Keratinocyte (primary cell): ENCODE measurements at regions not wholly inside any gene's neighbourhood (a gene's known extent, or its start where the extent isn't known, plus 50 kb on each side); places are given as distances from the start of the nearest gene placed in this dataset.

ENCODE experiments used
- DNase-seq: peaks from one replicate; pipeline ENCODE4 v3.0.0-alpha.2; 2011; ENCODE audit warnings: low read depth, missing footprints, low spot score
- FAIRE-seq: peaks from 2 replicates; lab custom pipeline; 2011; peaks lifted over from hg19 to GRCh38; lab: Jason Lieb, UNC
- H2AFZ ChIP-seq: 2 replicates; pipeline ENCODE4 v1.6.0; 2012; ENCODE audit warnings: low read length, control low read depth, inconsistent platforms; ENCODE audit not compliant: control insufficient read depth
- H3K27ac ChIP-seq: 2 replicates; pipeline ENCODE4 v1.5.1; 2011; ENCODE audit warnings: low read length; ENCODE audit not compliant: control insufficient read depth, insufficient read depth
- H3K27me3 ChIP-seq: 3 replicates; pipeline ENCODE4 v1.6.0; 2011; ENCODE audit warnings: low read length; ENCODE audit not compliant: control insufficient read depth, insufficient read depth; ENCODE audit errors: extremely low read depth
- H3K36me3 ChIP-seq, 2 experiments: 2 replicates in 1 of 2; 3 replicates in 1 of 2; pipeline ENCODE4 v1.5.1; 2011; ENCODE audit warnings: low read length in 2 of 2, mild to moderate bottlenecking in 1 of 2; ENCODE audit not compliant: control insufficient read depth in 2 of 2, insufficient read depth in 2 of 2; ENCODE audit errors: extremely low read depth in 1 of 2
- H3K4me1 ChIP-seq: 3 replicates; pipeline ENCODE4 v1.5.1; 2011; ENCODE audit warnings: low read length; ENCODE audit not compliant: control insufficient read depth, insufficient read depth; ENCODE audit errors: extremely low read depth
- H3K4me2 ChIP-seq: 3 replicates; pipeline ENCODE4 v1.6.0; 2011; ENCODE audit warnings: low read depth, low read length; ENCODE audit not compliant: control insufficient read depth, insufficient read depth; ENCODE audit errors: extremely low read depth
- H3K4me3 ChIP-seq, 3 experiments: fragments of 200-600 bp in 1 of 3; sonication (generic) in 1 of 3; 2 replicates in 2 of 3; 3 replicates in 1 of 3; pipeline ENCODE4 v1.5.1; 2011 to 2016; ENCODE audit warnings: low read length in 3 of 3, mild to moderate bottlenecking in 3 of 3, control low read depth in 2 of 3, inconsistent platforms in 1 of 3, low read depth in 1 of 3, mixed read lengths in 1 of 3, mixed run types in 1 of 3, moderate library complexity in 1 of 3; ENCODE audit not compliant: control insufficient read depth in 2 of 3, insufficient read depth in 2 of 3; ENCODE audit errors: extremely low read depth in 1 of 3
- H3K79me2 ChIP-seq: 2 replicates; pipeline ENCODE4 v1.6.0; 2012; ENCODE audit warnings: low read length; ENCODE audit not compliant: control insufficient read depth, insufficient read depth
- H3K9ac ChIP-seq: 3 replicates; pipeline ENCODE4 v1.6.0; 2011; ENCODE audit warnings: low read length; ENCODE audit not compliant: control insufficient read depth, insufficient read depth; ENCODE audit errors: extremely low read depth
- H3K9me1 ChIP-seq: 3 replicates; pipeline ENCODE4 v1.6.0; 2011; ENCODE audit warnings: low read length; ENCODE audit not compliant: control insufficient read depth, insufficient read depth; ENCODE audit errors: extremely low read depth
- H3K9me3 ChIP-seq: 2 replicates; pipeline ENCODE4 v1.5.1; 2012; ENCODE audit warnings: low read depth, low read length; ENCODE audit not compliant: control insufficient read depth
- H4K20me1 ChIP-seq: 3 replicates; pipeline ENCODE4 v1.6.0; 2011; ENCODE audit warnings: low read length; ENCODE audit not compliant: control insufficient read depth, insufficient read depth; ENCODE audit errors: extremely low read depth
- EZH2 ChIP-seq: IDR thresholded peaks from one replicate; pipeline ENCODE4 v1.6.1; 2012; ENCODE audit warnings: inconsistent platforms, mild to moderate bottlenecking, low read length, moderate library complexity
- dilution Hi-C: fragments of 300-500 bp; cut with MboI; formaldehyde crosslinking; loops from one replicate; pipeline ENCODE4 v1.7.0; 2020; ENCODE audit warnings: low sequenced_read_pairs; ENCODE audit not compliant: extremely low pct_ligation_motif_present
- TF ChIP-seq, protein P1 (sequence below), 3 experiments: IDR thresholded peaks in 1 of 3; conservative IDR thresholded peaks in 1 of 3; optimal IDR thresholded peaks in 1 of 3; 2 replicates in 2 of 3; 3 replicates in 1 of 3; pipeline versions ENCODE3 to v1.5.1; 2011; ENCODE audit warnings: low read length in 3 of 3, mild to moderate bottlenecking in 3 of 3, moderate library complexity in 2 of 3, control low read depth in 1 of 3, inconsistent platforms in 1 of 3; ENCODE audit not compliant: insufficient read depth in 2 of 3; ENCODE audit errors: extremely low read depth in 1 of 3

DNA sequence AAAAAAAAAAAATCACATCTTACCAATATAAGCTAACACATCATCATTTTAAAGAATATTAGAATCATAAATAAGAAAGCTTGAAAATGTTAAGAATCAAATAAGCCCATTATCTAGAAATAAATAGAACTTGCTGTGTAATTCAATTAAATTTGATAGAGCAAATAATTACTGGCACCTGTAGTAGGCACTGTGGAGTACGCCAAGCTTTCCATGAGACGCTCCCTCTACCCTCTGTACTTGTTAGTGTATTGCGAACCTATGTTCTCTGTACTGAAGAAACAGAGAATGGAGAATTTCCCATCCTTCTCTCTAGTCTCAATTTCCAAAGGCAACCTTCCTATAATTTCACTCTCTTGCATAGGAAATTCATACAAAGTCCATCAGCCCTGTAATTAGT, 61.7 kb upstream of the HAND2 start:
- Histone ChIP-seq H3K4me2 (no peak overlapping the region), H2AFZ (no peak overlapping the region), H4K20me1 (no peaks in the 10 kb centered on the region), H3K27me3 (no peaks in the 10 kb centered on the region), H3K79me2 (no peaks in the 10 kb centered on the region), H3K9ac (no peak overlapping the region), H3K36me3 (no peaks in the 10 kb centered on the region), H3K4me1 (no peaks in the 10 kb centered on the region), H3K27ac (no peak overlapping the region), H3K9me1 (no peaks in the 10 kb centered on the region), H3K9me3 (no peaks in the 10 kb centered on the region), H3K4me3 (no peak overlapping the region)
- no peak for DNase-seq
- TF ChIP-seq EZH2, result no peak
- TF ChIP-seq, protein P1, sequence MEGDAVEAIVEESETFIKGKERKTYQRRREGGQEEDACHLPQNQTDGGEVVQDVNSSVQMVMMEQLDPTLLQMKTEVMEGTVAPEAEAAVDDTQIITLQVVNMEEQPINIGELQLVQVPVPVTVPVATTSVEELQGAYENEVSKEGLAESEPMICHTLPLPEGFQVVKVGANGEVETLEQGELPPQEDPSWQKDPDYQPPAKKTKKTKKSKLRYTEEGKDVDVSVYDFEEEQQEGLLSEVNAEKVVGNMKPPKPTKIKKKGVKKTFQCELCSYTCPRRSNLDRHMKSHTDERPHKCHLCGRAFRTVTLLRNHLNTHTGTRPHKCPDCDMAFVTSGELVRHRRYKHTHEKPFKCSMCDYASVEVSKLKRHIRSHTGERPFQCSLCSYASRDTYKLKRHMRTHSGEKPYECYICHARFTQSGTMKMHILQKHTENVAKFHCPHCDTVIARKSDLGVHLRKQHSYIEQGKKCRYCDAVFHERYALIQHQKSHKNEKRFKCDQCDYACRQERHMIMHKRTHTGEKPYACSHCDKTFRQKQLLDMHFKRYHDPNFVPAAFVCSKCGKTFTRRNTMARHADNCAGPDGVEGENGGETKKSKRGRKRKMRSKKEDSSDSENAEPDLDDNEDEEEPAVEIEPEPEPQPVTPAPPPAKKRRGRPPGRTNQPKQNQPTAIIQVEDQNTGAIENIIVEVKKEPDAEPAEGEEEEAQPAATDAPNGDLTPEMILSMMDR (optimal IDR thresholded peaks at IDR 0.05 in 1 of 3, IDR thresholded peaks at IDR 0.05 in 1 of 3, conservative IDR thresholded peaks at IDR 0.05 in 1 of 3; ENCODE audit: extremely low read depth in 1 of 3, insufficient read depth in 2 of 3, low read length in 3 of 3), result no peak
- no peak for FAIRE-seq
- dilution Hi-C loops, result no loop called here

- Histone ChIP-seq H3K4me1 (no peaks in the 10 kb centered on the region), H3K4me2 (no peak overlapping the region), H3K9me3 (no peaks in the 10 kb centered on the region), H3K9ac (no peak overlapping the region), H2AFZ (no peak overlapping the region), H3K27me3 (no peaks in the 10 kb centered on the region), H3K27ac (no peak overlapping the region), H3K36me3 (no peaks in the 10 kb centered on the region), H4K20me1 (no peaks in the 10 kb centered on the region), H3K9me1 (no peaks in the 10 kb centered on the region), H3K4me3 (no peak overlapping the region), H3K79me2 (no peaks in the 10 kb centered on the region)
- dilution Hi-C loops, result no loop called here
- FAIRE-seq (no peak), DNase-seq (no peak)
- no peak for TF ChIP-seq EZH2
- TF ChIP-seq, protein P1 (optimal IDR thresholded peaks at IDR 0.05 in 1 of 3, IDR thresholded peaks at IDR 0.05 in 1 of 3, conservative IDR thresholded peaks at IDR 0.05 in 1 of 3; ENCODE audit: extremely low read depth in 1 of 3, insufficient read depth in 2 of 3, low read length in 3 of 3), result no peak
Measured at GRCh38 chr4:173590697-173591096, 60.7 kb upstream of the HAND2 start.
